Activated CD8-positive, alpha-beta T cell treated with anti-CD3 and anti-CD28 coated beads for 36 hours (primary cell): ENCODE measurements at regions not wholly inside any gene's neighbourhood (a gene's known extent, or its start where the extent isn't known, plus 50 kb on each side); places are given as distances from the start of the nearest gene placed in this dataset.
A peak's percentile ranks its signal among the peaks of the same experiment; 100 is the strongest.

Source experiments
- ATAC-seq: fragments of 200-7000 bp; cut with Tn5 transposase; one replicate; pipeline ENCODE4 v1.10.0; 2021; ENCODE audit warnings: mild to moderate bottlenecking, moderate library complexity
- CTCF ChIA-PET: fragments of 350-600 bp; sonication (Branson Sonifier 250); formaldehyde crosslinking; loops from one replicate; lab custom pipeline; 2021; ENCODE audit warnings: antibody characterized with exemption; lab: Charles Lee
- POLR2A ChIA-PET: fragments of 350-600 bp; sonication (Branson Sonifier 250); formaldehyde crosslinking; loops from one replicate; lab custom pipeline; 2021; ENCODE audit warnings: antibody characterized with exemption; lab: Charles Lee
- DNase-seq: peaks from one replicate; pipeline ENCODE4 v3.0.0-alpha.2; 2020
- H3K27ac Mint-ChIP-seq: one replicate; pipeline ENCODE4 v1.8.0; 2021; ENCODE audit warnings: mild to moderate bottlenecking, mixed read lengths
- H3K27me3 Mint-ChIP-seq: one replicate; pipeline ENCODE4 v1.8.0; 2021; ENCODE audit warnings: mixed read lengths
- H3K36me3 Mint-ChIP-seq: one replicate; pipeline ENCODE4 v1.8.0; 2021; ENCODE audit warnings: low read depth, mixed read lengths
- H3K4me1 Mint-ChIP-seq: one replicate; pipeline ENCODE4 v1.8.0; 2021; ENCODE audit warnings: low read depth, mixed read lengths
- H3K4me3 Mint-ChIP-seq: one replicate; pipeline ENCODE4 v1.8.0; 2021; ENCODE audit warnings: mild to moderate bottlenecking, moderate library complexity, mixed read lengths
- H3K9me3 Mint-ChIP-seq: one replicate; pipeline ENCODE4 v1.8.0; 2021; ENCODE audit warnings: mixed read lengths
- CTCF ChIP-seq: fragments of 200-600 bp; IDR thresholded peaks from one replicate; pipeline ENCODE4 v1.8.0; 2022; ENCODE audit warnings: antibody characterized with exemption, mild to moderate bottlenecking
- intact Hi-C: fragments of 100-400 bp; cut with micrococcal nuclease; formaldehyde crosslinking; loops from one replicate; pipeline ENCODE4 v1.10.0; 2022

- intact Hi-C loops, result no loop called here
- H3K4me1 Mint-ChIP-seq, result no peaks in the 10 kb centered on the region
- no peaks in the 10 kb centered on the region for H3K9me3 Mint-ChIP-seq
- no peak overlapping the region for H3K4me3 Mint-ChIP-seq
- DNase-seq, result no peak
- peaks cover 6% of the 10 kb centered on the region for H3K27me3 Mint-ChIP-seq
- ChIA-PET CTCF (no interaction called here), POLR2A (no interaction called here)
- no peak overlapping the region for H3K27ac Mint-ChIP-seq
- no peaks in the 10 kb centered on the region for H3K36me3 Mint-ChIP-seq
- TF ChIP-seq CTCF, result no peak
- ATAC-seq, result no peak
Observed at GRCh38 chr9:22279636-22280035, 167.0 kb upstream of the DMRTA1 start.

GRCh38 chr9:22285066-22285465 is 161.6 kb upstream of the DMRTA1 start:
- ChIA-PET POLR2A (no interaction called here), CTCF (no interaction called here)
- Mint-ChIP-seq H3K36me3 (no peaks in the 10 kb centered on the region), H3K4me1 (no peaks in the 10 kb centered on the region), H3K9me3 (no peaks in the 10 kb centered on the region), H3K27me3 (peaks cover 2% of the 10 kb centered on the region), H3K4me3 (no peak overlapping the region), H3K27ac (no peak overlapping the region)
- ATAC-seq (no peak), DNase-seq (no peak)
- no peak for TF ChIP-seq CTCF
- intact Hi-C loops, result no loop called here

- Mint-ChIP-seq H3K9me3 (no peaks in the 10 kb centered on the region), H3K27me3 (peaks cover 2% of the 10 kb centered on the region), H3K27ac (no peak overlapping the region), H3K4me3 (no peak overlapping the region), H3K36me3 (no peaks in the 10 kb centered on the region), H3K4me1 (no peaks in the 10 kb centered on the region)
- no peak for DNase-seq
- intact Hi-C loops, result no loop called here
- ChIA-PET POLR2A (no interaction called here), CTCF (no interaction called here)
- TF ChIP-seq CTCF, result no peak
- ATAC-seq, result no peak
Observed at GRCh38 chr9:22286661-22287060, 160.0 kb upstream of the DMRTA1 start.

GRCh38 chr9:22288661-22289060 is 158.0 kb upstream of the DMRTA1 start:
- H3K27me3 Mint-ChIP-seq, result no peaks in the 10 kb centered on the region
- no peak for TF ChIP-seq CTCF
- CTCF ChIA-PET, result no interaction called here
- DNase-seq, result no peak
- H3K4me3 Mint-ChIP-seq, result no peak overlapping the region
- POLR2A ChIA-PET, result no interaction called here
- H3K9me3 Mint-ChIP-seq, result no peaks in the 10 kb centered on the region
- intact Hi-C loops, result no loop called here
- H3K4me1 Mint-ChIP-seq, result no peaks in the 10 kb centered on the region
- no peak overlapping the region for H3K27ac Mint-ChIP-seq
- ATAC-seq, result no peak
- H3K36me3 Mint-ChIP-seq, result no peaks in the 10 kb centered on the region

- H3K4me3 Mint-ChIP-seq, result no peak overlapping the region
- ChIA-PET POLR2A (no interaction called here), CTCF (interaction anchor here (0.9 to 2.0 kb wide), 4 partner anchors 141 to 149 kb away, joined by 3 to 8 read pairs (median 4); no protein-coding TSS in a partner anchor)
- no peak for TF ChIP-seq CTCF
- no peak overlapping the region for H3K27ac Mint-ChIP-seq
- ATAC-seq, result no peak
- H3K4me1 Mint-ChIP-seq, result no peaks in the 10 kb centered on the region
- no peaks in the 10 kb centered on the region for H3K36me3 Mint-ChIP-seq
- H3K27me3 Mint-ChIP-seq, result peaks cover 2% of the 10 kb centered on the region
- no peaks in the 10 kb centered on the region for H3K9me3 Mint-ChIP-seq
- DNase-seq, result peak; percentile 28
- intact Hi-C loops, result loop anchor here (10.0 kb wide), 1 partner anchor 288 kb away; no protein-coding TSS in a partner anchor
Observed at GRCh38 chr9:22307013-22307711, 139.5 kb upstream of the DMRTA1 start.
